ENCODE measurements at regions not wholly inside any gene's neighbourhood (a gene's known extent, or its start where the extent isn't known, plus 50 kb on each side); places are given as distances from the start of the nearest gene placed in this dataset.

DNA sequence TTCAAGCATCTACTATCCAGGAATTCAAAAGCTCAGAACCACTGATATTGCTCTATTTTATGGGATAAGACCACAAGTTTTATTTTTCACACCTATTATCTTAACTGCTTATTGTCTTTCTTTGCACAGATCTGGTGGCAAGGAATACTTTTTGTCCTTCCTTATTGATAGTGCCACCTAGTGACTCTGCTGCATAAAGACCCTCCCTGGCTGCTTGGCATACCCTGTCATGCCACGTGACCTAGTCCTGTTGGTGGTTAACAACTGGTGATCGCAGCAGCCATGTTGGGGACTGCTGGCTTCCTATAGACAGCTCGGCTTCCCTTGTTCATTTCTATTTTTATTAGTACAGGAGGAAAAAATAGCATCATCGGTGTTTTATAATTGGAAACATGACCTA, 236.3 kb downstream of the MEX3B start:
- TF ChIP-seq POLR2AphosphoS5 (IDR thresholded peaks at IDR 0.05; ENCODE audit: low read depth, low read length): no peak
- no peak for TF ChIP-seq POLR2A (IDR thresholded peaks at IDR 0.05; ENCODE audit: low read depth, low read length)
- TF ChIP-seq SPI1 (IDR thresholded peaks at IDR 0.05; ENCODE audit: low read depth, low read length): no peak
- no peak for TF ChIP-seq TAF1 (IDR thresholded peaks at IDR 0.05; ENCODE audit: low read depth, low read length)
- TF ChIP-seq PAX5 (IDR thresholded peaks at IDR 0.05; ENCODE audit: insufficient read depth, low read length, severe bottlenecking): no peak

All from GM12891 (cell line).